CD4-positive, alpha-beta T cell treated with Interleukin-15 for 4 hours (primary cell): ENCODE measurements at regions not wholly inside any gene's neighbourhood (a gene's known extent, or its start where the extent isn't known, plus 50 kb on each side); places are given as distances from the start of the nearest gene placed in this dataset.
A peak's percentile ranks its signal among the peaks of the same experiment; 100 is the strongest.

ENCODE experiments used
- DNase-seq: peaks from one replicate; pipeline ENCODE4 v3.0.0-alpha.2; 2020; ENCODE audit warnings: low spot score

GRCh38 chr5:158022837-158023236 lies 163.9 kb upstream of the CLINT1 start:
- DNase-seq = no peak

DNA sequence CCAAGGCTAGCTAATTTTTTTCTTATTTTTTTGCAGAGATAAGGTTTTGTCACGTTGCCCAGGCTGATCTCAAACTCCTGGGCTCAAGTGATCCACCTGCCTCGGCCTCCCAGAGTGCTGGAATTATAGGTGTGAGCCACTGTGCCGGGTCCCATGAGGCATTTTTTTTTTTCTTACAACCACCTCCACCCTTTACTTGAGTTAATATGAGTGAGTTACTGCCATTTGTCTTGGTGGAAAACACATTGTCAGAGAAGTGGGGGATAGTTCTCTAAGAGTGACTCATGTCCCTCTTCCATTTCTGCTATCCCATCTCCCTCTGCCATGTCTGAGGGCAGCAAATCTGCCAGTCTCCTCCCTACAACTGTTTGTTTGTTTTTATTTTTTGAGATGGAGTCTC lies 163.4 kb upstream of the CLINT1 start:
- DNase-seq = no peak

DNA sequence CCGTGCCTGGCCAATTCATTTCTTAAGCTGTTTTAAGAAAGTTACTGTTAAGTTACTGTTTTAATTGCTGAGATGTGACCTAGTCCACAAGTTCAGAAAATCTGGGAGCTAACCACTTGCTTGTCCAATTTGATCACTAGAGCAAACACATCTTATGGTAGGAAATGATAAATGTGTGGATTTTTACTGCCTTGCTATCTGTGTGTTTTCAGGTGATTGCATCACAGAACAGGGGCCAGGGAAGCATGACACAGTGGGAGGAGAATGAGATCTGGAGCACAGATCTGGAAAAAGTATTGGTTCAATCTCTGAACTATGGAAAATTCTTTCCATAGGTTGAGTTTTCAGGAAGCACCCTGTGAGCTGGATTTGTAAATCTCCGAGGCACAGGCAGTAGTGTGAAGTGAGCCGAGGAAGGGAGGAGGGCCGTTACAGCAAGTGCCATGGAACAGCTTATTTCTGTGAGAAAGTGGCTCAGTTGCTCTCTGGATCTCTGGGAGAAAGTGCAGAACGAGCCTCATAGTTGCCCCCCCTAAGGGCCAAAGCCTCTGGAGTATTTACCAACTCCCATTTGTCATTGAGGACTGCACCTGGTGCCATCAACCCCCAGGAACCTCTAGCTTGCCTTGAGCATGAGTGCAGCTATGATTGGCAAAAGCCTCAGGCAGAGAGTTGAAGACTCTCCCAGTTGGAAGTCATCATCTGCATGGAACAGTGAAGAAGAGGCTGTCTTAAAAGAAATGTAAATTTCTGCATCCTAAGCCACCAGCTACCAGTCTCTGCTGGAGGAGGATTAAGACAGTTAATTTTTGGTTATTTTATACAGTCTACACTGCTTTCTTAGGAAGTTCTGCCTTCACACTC lies 161.8 kb upstream of the CLINT1 start:
- DNase-seq = no peak

GRCh38 chr5:158017469-158017868 lies 158.5 kb upstream of the CLINT1 start:
- DNase-seq = no peak

GRCh38 chr5:158014372-158014771 lies 155.4 kb upstream of the CLINT1 start:
- DNase-seq = no peak

DNA sequence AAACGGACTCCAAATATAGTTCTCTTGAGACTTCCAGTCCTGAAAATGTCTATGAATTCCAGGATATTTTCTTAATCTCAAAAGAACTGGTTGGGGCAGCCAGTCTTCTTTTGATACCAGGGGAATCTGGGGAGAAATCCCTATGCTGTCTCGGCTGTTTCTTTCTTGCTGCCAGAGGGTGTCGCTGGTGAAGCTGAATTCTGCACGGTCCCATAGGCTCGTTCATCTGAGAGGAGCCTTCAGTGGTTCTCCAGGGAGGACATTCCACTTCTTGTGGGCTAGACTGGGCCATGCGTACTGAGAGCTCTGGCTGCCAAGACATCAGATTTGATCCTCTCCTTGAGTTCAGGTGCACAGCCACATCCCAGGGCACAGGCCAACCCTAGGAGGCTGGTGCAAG lies 155.0 kb upstream of the CLINT1 start:
- no peak for DNase-seq

GRCh38 chr5:158013303-158013702 lies 154.4 kb upstream of the CLINT1 start:
- DNase-seq = no peak

- no peak for DNase-seq
These were observed 152.5 kb upstream of the CLINT1 start for GRCh38 chr5:158011422-158011821.

- no peak for DNase-seq
These were observed 151.9 kb upstream of the CLINT1 start for GRCh38 chr5:158010831-158011230.

DNA sequence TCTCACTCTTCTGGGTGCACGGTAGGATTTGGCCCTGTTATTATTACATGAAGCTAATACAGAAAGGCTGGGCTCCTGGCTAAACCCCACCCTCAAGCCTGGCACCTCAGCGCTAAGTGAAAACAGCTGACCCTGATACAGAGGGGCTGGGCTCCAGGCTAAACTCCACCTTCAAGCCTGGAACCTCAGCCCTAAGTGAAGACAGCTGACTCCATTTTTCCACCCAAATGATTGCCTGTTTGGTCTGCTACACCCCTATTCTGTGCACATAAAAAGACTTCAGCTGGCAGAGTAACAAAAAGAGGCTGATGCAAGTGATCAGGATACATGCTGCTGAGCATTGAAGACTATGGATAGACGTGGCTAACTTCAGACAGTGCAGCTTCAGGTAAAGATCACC lies 148.4 kb upstream of the CLINT1 start:
- no peak for DNase-seq

DNA sequence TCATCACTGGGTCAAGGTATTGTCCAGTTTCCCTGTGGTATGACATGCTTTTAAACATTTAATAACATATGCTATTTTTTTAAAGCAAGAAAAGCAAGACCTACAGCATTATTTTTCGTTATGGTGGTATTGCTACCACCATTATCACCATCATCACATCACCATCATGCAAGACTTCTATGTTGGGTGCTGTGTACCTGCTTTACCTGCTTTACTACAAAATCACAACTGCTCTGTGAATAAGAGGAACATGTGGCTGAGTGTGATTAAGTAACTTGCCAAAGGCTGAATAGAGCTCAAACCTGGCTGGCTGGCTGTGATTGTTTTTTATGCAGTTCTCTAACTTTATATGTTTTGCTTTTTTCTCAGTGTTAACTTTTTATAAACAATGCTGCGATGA lies 140.8 kb upstream of the CLINT1 start:
- DNase-seq = no peak

- DNase-seq = no peak
These were observed 139.1 kb upstream of the CLINT1 start for GRCh38 chr5:157997991-157998504.

DNA sequence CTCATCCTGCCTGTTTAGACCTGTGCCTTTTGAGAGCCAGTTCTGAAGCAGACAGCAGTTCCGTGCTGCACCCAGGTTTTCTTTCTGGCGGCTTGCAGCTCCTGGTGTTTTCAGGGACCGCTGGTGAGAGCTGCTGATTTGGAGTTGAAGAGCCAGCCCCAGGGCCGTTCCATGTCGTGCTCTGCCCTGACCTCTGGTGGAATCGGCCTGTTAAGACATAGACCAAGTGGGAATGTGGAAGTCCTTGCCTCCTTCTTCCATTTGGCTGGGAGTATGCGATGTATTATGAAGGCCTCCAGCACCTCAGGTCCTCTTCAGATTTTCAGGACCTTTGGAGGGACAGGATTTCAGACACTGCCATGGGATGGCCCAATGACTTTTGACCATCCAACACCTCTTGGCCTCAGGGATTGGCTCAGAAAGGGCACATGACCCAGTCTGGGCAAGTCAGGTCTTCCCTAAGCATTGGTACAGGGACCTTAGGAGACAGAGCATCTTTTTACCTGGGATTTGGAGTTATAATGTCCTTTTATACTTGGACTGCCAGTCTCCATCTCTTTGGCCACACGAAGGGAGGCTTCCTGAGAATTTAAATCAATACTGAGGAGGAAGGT lies 136.1 kb upstream of the CLINT1 start:
- peak; percentile 33 for DNase-seq

DNA sequence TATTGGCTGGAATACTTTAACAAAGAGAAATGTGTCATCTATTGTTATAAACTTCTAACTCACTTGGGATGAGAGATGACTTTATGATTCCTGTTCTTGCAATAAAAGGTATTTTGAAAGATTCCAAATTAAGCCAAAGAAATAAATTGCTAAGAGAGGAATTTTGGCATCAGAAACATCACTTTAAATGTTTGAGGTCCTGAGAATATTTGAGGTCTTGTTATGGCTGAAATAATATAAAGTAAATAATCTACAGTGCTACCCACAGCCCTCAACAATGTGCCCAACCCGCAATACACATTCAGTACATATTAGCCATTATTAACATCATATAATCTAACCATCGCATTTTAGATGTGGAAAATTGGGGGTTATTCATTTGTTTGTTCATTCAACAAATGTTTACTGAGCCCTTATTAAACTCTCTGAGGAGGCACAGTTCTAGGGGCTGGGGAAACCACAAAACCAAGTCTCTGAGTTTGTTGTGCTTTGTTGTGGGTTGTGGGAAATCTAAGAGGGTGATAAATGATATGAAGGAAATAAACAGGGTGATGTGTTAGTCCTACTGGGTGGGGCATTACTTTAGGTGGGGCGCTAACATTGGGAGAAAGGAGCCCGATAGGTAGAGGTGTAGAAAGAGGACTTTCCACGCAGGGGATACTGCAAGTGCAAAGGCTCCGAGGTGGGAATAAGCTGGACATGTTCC lies 135.2 kb upstream of the CLINT1 start:
- peak; percentile 54 for DNase-seq

GRCh38 chr5:157993201-157993600 lies 134.3 kb upstream of the CLINT1 start:
- DNase-seq = no peak

GRCh38 chr5:157990583-157991181 lies 131.7 kb upstream of the CLINT1 start:
- no peak for DNase-seq

GRCh38 chr5:157989296-157989695 lies 130.4 kb upstream of the CLINT1 start:
- no peak for DNase-seq

GRCh38 chr5:157987259-157987658 lies 128.3 kb upstream of the CLINT1 start:
- DNase-seq = no peak

- no peak for DNase-seq
These were observed 127.6 kb upstream of the CLINT1 start for GRCh38 chr5:157986431-157986990.

DNA sequence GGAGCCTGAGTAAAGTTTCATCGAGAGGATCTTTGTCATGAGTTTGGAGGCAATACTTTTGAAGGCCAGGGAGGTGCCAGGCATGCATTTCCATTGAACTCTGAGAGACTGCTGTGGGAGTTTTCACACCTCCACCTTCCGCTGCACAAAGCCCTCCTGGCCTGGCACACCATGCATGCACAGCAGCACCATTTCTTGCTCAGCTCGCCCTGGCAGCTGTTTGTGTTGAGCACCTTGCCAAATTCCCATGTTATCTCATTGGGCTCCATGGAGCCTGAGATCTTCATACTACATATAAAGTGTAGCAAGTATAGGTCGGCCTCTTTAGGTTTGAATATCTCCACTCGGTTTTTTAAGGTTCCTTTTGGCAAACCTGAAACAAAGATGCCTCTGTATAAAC lies 125.7 kb upstream of the CLINT1 start:
- DNase-seq = no peak

DNA sequence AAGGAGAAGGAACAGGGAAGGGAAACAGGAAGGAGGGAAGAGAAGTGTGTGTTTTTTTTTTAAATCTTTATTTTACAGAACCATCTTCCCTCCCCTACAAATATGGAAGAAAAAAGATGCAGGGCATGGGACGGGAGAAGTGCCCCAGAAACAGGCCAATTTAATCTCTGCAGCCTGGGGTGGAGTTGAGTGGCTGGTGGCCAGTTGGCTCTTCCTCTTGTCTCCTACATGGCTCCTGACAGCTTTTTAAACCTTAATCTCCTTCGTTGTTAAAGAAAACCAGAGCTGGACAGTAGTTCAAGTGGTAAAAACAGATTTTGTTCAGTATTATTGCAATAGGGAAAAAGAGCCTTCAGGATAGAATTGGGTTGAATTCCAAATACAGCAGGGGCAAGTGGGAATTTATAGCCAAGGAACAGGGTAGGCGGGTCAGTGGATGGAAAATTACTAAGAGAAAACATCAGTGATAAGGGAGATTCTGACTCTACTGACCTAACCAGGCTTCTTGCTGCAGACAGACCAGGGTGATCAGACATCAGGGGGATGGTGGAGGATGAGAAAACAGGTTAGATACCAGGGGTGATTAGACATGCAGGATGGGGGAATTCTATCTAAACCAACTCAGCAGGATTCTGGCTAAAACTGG lies 125.1 kb upstream of the CLINT1 start:
- no peak for DNase-seq

DNA sequence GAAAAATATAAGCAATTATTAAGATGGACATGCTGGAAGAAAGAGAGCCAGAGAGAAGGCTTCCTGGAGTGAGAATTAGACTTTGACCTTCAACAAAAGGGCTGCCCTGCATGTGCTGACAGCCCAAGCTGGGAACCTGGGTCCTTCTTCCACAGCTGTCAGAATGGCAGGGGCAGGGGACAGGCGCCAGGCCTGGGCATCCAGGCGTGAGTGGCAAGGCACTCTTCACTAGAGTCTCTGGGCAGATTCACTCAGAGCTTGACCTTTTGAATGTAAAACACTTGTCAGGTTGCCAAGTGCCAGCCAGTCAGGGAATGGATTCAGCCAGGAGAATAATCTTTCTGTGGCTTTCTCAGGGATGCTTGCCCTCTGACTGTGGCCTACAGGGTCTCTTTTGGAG lies 119.1 kb upstream of the CLINT1 start:
- DNase-seq = no peak
